Gastrocnemius medialis (tissue), 4 donors: ENCODE measurements at regions not wholly inside any gene's neighbourhood (a gene's known extent, or its start where the extent isn't known, plus 50 kb on each side); places are given as distances from the start of the nearest gene placed in this dataset.

Experiments used
- CTCF ChIP-seq, 5 experiments: fragments of 450-650 bp in 3 of 5; fragments of 200-600 bp in 2 of 5; sonication (generic) in 2 of 5; IDR thresholded peaks in 4 of 5; conservative IDR thresholded peaks in 1 of 5; 1 replicate in 4 of 5; 2 replicates in 1 of 5; pipeline ENCODE4 v1.5.1; 2016 to 2019; ENCODE audit warnings: antibody characterized with exemption in 5 of 5, mild to moderate bottlenecking in 3 of 5, moderate library complexity in 3 of 5
- POLR2A ChIP-seq, 2 donors: fragments of 450-650 bp; IDR thresholded peaks; one replicate each; pipeline ENCODE4 v1.6.1; 2017; ENCODE audit warnings: antibody characterized with exemption in 2 of 2, mild to moderate bottlenecking in 2 of 2, moderate library complexity in 2 of 2

DNA sequence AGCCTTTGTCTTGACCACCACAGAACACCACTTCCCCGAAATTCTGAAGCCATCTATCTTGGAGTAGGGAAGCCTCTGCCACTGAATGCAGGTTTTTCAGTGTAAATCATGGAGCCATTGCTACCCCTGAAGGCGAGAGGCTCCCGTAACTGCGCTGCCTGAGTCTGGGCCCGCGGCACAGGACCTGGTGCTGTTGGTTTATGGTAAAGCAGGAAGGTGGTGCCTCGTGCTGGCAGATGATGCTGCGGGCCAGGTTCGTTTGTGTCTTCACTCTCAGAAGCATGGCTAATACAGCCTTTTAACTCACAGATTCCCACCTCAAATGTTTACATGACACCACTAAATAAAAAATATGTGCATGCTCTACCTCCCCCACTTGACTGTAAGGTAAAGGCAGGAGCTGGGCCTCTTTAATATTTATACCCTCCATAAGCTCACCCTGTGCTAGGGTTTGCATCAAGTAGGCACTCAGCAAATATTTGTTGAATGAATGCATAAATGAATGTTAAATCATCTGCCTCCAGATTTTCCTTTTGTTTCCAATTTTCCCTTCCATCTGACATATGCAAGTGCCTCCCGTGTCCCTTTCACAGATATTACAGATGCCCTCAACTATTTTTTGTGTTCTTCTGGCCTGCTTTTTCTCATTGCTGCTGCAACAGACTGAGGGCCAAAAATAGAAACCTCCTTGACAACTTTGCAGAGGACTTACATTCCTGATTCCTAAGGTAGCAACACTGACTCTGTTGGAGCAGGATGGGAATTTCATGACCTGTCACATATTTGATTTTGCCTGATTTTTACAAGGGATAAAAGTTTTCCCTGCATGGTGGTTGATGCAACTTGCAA is 83.5 kb upstream of the CPO start:
- TF ChIP-seq CTCF (IDR thresholded peaks at IDR 0.05 in 4 of 5, conservative IDR thresholded peaks at IDR 0.05 in 1 of 5) (no peak), POLR2A (IDR thresholded peaks at IDR 0.05) (no peak)
